ENCODE measurements at regions not wholly inside any gene's neighbourhood (a gene's known extent, or its start where the extent isn't known, plus 50 kb on each side); places are given as distances from the start of the nearest gene placed in this dataset.
A peak's percentile ranks its signal among the peaks of the same experiment; 100 is the strongest.

- TF ChIP-seq, protein P1, sequence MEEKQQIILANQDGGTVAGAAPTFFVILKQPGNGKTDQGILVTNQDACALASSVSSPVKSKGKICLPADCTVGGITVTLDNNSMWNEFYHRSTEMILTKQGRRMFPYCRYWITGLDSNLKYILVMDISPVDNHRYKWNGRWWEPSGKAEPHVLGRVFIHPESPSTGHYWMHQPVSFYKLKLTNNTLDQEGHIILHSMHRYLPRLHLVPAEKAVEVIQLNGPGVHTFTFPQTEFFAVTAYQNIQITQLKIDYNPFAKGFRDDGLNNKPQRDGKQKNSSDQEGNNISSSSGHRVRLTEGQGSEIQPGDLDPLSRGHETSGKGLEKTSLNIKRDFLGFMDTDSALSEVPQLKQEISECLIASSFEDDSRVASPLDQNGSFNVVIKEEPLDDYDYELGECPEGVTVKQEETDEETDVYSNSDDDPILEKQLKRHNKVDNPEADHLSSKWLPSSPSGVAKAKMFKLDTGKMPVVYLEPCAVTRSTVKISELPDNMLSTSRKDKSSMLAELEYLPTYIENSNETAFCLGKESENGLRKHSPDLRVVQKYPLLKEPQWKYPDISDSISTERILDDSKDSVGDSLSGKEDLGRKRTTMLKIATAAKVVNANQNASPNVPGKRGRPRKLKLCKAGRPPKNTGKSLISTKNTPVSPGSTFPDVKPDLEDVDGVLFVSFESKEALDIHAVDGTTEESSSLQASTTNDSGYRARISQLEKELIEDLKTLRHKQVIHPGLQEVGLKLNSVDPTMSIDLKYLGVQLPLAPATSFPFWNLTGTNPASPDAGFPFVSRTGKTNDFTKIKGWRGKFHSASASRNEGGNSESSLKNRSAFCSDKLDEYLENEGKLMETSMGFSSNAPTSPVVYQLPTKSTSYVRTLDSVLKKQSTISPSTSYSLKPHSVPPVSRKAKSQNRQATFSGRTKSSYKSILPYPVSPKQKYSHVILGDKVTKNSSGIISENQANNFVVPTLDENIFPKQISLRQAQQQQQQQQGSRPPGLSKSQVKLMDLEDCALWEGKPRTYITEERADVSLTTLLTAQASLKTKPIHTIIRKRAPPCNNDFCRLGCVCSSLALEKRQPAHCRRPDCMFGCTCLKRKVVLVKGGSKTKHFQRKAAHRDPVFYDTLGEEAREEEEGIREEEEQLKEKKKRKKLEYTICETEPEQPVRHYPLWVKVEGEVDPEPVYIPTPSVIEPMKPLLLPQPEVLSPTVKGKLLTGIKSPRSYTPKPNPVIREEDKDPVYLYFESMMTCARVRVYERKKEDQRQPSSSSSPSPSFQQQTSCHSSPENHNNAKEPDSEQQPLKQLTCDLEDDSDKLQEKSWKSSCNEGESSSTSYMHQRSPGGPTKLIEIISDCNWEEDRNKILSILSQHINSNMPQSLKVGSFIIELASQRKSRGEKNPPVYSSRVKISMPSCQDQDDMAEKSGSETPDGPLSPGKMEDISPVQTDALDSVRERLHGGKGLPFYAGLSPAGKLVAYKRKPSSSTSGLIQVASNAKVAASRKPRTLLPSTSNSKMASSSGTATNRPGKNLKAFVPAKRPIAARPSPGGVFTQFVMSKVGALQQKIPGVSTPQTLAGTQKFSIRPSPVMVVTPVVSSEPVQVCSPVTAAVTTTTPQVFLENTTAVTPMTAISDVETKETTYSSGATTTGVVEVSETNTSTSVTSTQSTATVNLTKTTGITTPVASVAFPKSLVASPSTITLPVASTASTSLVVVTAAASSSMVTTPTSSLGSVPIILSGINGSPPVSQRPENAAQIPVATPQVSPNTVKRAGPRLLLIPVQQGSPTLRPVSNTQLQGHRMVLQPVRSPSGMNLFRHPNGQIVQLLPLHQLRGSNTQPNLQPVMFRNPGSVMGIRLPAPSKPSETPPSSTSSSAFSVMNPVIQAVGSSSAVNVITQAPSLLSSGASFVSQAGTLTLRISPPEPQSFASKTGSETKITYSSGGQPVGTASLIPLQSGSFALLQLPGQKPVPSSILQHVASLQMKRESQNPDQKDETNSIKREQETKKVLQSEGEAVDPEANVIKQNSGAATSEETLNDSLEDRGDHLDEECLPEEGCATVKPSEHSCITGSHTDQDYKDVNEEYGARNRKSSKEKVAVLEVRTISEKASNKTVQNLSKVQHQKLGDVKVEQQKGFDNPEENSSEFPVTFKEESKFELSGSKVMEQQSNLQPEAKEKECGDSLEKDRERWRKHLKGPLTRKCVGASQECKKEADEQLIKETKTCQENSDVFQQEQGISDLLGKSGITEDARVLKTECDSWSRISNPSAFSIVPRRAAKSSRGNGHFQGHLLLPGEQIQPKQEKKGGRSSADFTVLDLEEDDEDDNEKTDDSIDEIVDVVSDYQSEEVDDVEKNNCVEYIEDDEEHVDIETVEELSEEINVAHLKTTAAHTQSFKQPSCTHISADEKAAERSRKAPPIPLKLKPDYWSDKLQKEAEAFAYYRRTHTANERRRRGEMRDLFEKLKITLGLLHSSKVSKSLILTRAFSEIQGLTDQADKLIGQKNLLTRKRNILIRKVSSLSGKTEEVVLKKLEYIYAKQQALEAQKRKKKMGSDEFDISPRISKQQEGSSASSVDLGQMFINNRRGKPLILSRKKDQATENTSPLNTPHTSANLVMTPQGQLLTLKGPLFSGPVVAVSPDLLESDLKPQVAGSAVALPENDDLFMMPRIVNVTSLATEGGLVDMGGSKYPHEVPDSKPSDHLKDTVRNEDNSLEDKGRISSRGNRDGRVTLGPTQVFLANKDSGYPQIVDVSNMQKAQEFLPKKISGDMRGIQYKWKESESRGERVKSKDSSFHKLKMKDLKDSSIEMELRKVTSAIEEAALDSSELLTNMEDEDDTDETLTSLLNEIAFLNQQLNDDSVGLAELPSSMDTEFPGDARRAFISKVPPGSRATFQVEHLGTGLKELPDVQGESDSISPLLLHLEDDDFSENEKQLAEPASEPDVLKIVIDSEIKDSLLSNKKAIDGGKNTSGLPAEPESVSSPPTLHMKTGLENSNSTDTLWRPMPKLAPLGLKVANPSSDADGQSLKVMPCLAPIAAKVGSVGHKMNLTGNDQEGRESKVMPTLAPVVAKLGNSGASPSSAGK (IDR thresholded peaks at IDR 0.05), result peak; percentile 28; the same call in 1 of the 2 replicates
- TF ChIP-seq BHLHE40 (IDR thresholded peaks at IDR 0.05; ENCODE audit: low read length) (no peak), HDAC3 (IDR thresholded peaks at IDR 0.05; ENCODE audit: borderline replicate concordance, partially characterized antibody) (no peak), ZNF79 (CRISPR knock-in tag; IDR thresholded peaks at IDR 0.05; ENCODE audit: low read depth) (no peak), ZNF347 (CRISPR knock-in tag; IDR thresholded peaks at IDR 0.05; ENCODE audit: low read depth) (no peak), TCFL5 (CRISPR knock-in tag; conservative IDR thresholded peaks at IDR 0.05) (no peak), EHMT2 (IDR thresholded peaks at IDR 0.05) (no peak), NCOA4 (IDR thresholded peaks at IDR 0.05; ENCODE audit: partially characterized antibody) (no peak), CREB3L1 (IDR thresholded peaks at IDR 0.05; ENCODE audit: borderline replicate concordance, low read depth) (no peak)
Measured at GRCh38 chr13:75226092-75226491, 255.9 kb downstream of the TBC1D4 start (continued).

Measured in K562 (cell line).